Small intestine (tissue), 7 donors: ENCODE measurements at regions not wholly inside any gene's neighbourhood (a gene's known extent, or its start where the extent isn't known, plus 50 kb on each side); places are given as distances from the start of the nearest gene placed in this dataset.
A peak's percentile ranks its signal among the peaks of the same experiment; 100 is the strongest.

Source experiments
- DNase-seq, 2 donors: peaks; one replicate each; pipeline versions ENCODE4 v3.0.0 to v3.0.0-alpha.2; 2013
- FAIRE-seq: peaks from 2 replicates; lab custom pipeline; 2012; peaks lifted over from hg19 to GRCh38; lab: Jason Lieb, UNC
- H3K27ac ChIP-seq, 3 donors: one replicate each; pipeline ENCODE4 v1.5.1; 2013; ENCODE audit warnings: low read length in 2 of 3, mild to moderate bottlenecking in 2 of 3, control low read depth in 1 of 3, inconsistent platforms in 1 of 3, low read depth in 1 of 3, moderate library complexity in 1 of 3
- H3K27me3 ChIP-seq, 3 donors: one replicate each; pipeline ENCODE4 v1.6.1; 2013; ENCODE audit warnings: low read length in 3 of 3, inconsistent platforms in 1 of 3; ENCODE audit not compliant: control insufficient read depth in 3 of 3, insufficient read depth in 3 of 3
- H3K36me3 ChIP-seq, 3 donors: one replicate each; pipeline ENCODE4 v1.6.1; 2013; ENCODE audit warnings: low read length in 3 of 3, inconsistent platforms in 1 of 3, low read depth in 1 of 3, mild to moderate bottlenecking in 1 of 3, moderate library complexity in 1 of 3; ENCODE audit not compliant: control insufficient read depth in 3 of 3, insufficient read depth in 2 of 3
- H3K4me1 ChIP-seq, 3 donors: one replicate each; pipeline ENCODE4 v1.6.1; 2013; ENCODE audit warnings: low read length in 2 of 3, inconsistent platforms in 1 of 3, low read depth in 1 of 3, mild to moderate bottlenecking in 1 of 3, moderate library complexity in 1 of 3; ENCODE audit not compliant: control insufficient read depth in 3 of 3, insufficient read depth in 2 of 3
- H3K4me3 ChIP-seq, 3 donors: one replicate each; pipeline ENCODE4 v1.5.1; 2013; ENCODE audit warnings: low read length in 3 of 3, control low read depth in 1 of 3, inconsistent platforms in 1 of 3, low read depth in 1 of 3, mild to moderate bottlenecking in 1 of 3, moderate library complexity in 1 of 3
- H3K9me3 ChIP-seq, 2 donors: one replicate each; pipeline ENCODE4 v1.6.1; 2013; ENCODE audit warnings: low read depth in 1 of 2, low read length in 1 of 2; ENCODE audit not compliant: control insufficient read depth in 2 of 2, insufficient read depth in 1 of 2
- WGBS, 3 donors: extraction: QIAGEN DNeasy Blood & Tissue Kit; methylation state at CpG; one replicate each; pipeline ENCODE4 v1.1.7; 2013; 5-methylcytosine and 5-hydroxymethylcytosine counted together
- donor health status: healthy with polysubstance abuse.
- donor health status: control.
- donor health status: control.
- donor health status: Bipolar disorder and iron deficiency.
- donor health status: healthy.

- H3K4me1 ChIP-seq: no peaks in the 10 kb centered on the region
- 84 to 88% (median 87%) methylated on average over 2 of the region's 2 CpGs for WGBS, 3 donors
- no peaks in the 10 kb centered on the region for H3K27me3 ChIP-seq
- no peaks in the 10 kb centered on the region for H3K36me3 ChIP-seq
- no peak for DNase-seq
- no peak overlapping the region for H3K4me3 ChIP-seq
- no peak overlapping the region for H3K27ac ChIP-seq
- FAIRE-seq: no peak
- no peaks in the 10 kb centered on the region for H3K9me3 ChIP-seq
Observed at GRCh38 chr2:226073496-226074160, 674.1 kb downstream of the NYAP2 start.

- H3K4me3 ChIP-seq: no peak overlapping the region
- H3K9me3 ChIP-seq: no peaks in the 10 kb centered on the region
- H3K4me1 ChIP-seq: no peaks in the 10 kb centered on the region
- H3K27me3 ChIP-seq: no peaks in the 10 kb centered on the region
- WGBS, 3 donors: 67 to 71% (median 67%) methylated on average over 4 of the region's 4 CpGs
- no peak overlapping the region for H3K27ac ChIP-seq
- FAIRE-seq (no peak), DNase-seq (no peak)
- H3K36me3 ChIP-seq: no peaks in the 10 kb centered on the region
Observed at GRCh38 chr2:226066873-226067272, 667.4 kb downstream of the NYAP2 start.

- 84 to 92% (median 90%) methylated on average over 3 of the region's 3 CpGs for WGBS, 3 donors
- no peak for FAIRE-seq
Observed at GRCh38 chr2:226066391-226066790, 666.9 kb downstream of the NYAP2 start.

GRCh38 chr2:226064932-226065570, 665.5 kb downstream of the NYAP2 start:
- H3K36me3 ChIP-seq: no peaks in the 10 kb centered on the region
- no peaks in the 10 kb centered on the region for H3K9me3 ChIP-seq
- FAIRE-seq: no peak
- no peak for DNase-seq
- H3K4me3 ChIP-seq: no peak overlapping the region
- no peaks in the 10 kb centered on the region for H3K27me3 ChIP-seq
- H3K4me1 ChIP-seq: no peaks in the 10 kb centered on the region
- 73 to 81% (median 79%) methylated on average over 1 of the region's 1 CpG for WGBS, 3 donors
- H3K27ac ChIP-seq: no peak overlapping the region

More at GRCh38 chr2:226066391-226066790, 666.9 kb downstream of the NYAP2 start:
- Histone ChIP-seq H3K27ac (no peak overlapping the region), H3K27me3 (no peaks in the 10 kb centered on the region), H3K4me3 (no peak overlapping the region), H3K4me1 (no peaks in the 10 kb centered on the region), H3K9me3 (no peaks in the 10 kb centered on the region), H3K36me3 (no peaks in the 10 kb centered on the region)
- no peak for DNase-seq

- WGBS, 3 donors: 66 to 73% (median 71%) methylated on average over 4 of the region's 4 CpGs
- FAIRE-seq (no peak), DNase-seq (no peak)
- H3K4me1 ChIP-seq: no peaks in the 10 kb centered on the region
- H3K27ac ChIP-seq: no peak overlapping the region
- H3K9me3 ChIP-seq: no peaks in the 10 kb centered on the region
- H3K27me3 ChIP-seq: no peaks in the 10 kb centered on the region
- H3K4me3 ChIP-seq: no peak overlapping the region
- no peaks in the 10 kb centered on the region for H3K36me3 ChIP-seq
Observed at GRCh38 chr2:226063704-226064440, 664.4 kb downstream of the NYAP2 start.

GRCh38 chr2:226059961-226060627, 660.6 kb downstream of the NYAP2 start:
- H3K4me1 ChIP-seq: no peaks in the 10 kb centered on the region
- no peaks in the 10 kb centered on the region for H3K27me3 ChIP-seq
- H3K36me3 ChIP-seq: no peaks in the 10 kb centered on the region
- H3K9me3 ChIP-seq: no peaks in the 10 kb centered on the region
- no peak overlapping the region for H3K4me3 ChIP-seq
- DNase-seq: no peak
- WGBS, 3 donors: 47 to 52% (median 49%) methylated on average over 3 of the region's 3 CpGs
- H3K27ac ChIP-seq: no peak overlapping the region
- no peak for FAIRE-seq

GRCh38 chr2:226057914-226058313, 658.4 kb downstream of the NYAP2 start:
- no peaks in the 10 kb centered on the region for H3K4me1 ChIP-seq
- no peaks in the 10 kb centered on the region for H3K9me3 ChIP-seq
- H3K36me3 ChIP-seq: no peaks in the 10 kb centered on the region
- no peaks in the 10 kb centered on the region for H3K27me3 ChIP-seq
- FAIRE-seq: no peak
- DNase-seq: no peak
- WGBS, 3 donors: 7 to 13% (median 12%) methylated on average over 1 of the region's 1 CpG
- H3K27ac ChIP-seq: no peak overlapping the region
- H3K4me3 ChIP-seq: no peak overlapping the region

- H3K27ac ChIP-seq: no peak overlapping the region
- no peak for FAIRE-seq
- H3K4me1 ChIP-seq: no peaks in the 10 kb centered on the region
- 13 to 29% (median 22%) methylated on average over 1 of the region's 1 CpG for WGBS, 3 donors
- no peaks in the 10 kb centered on the region for H3K9me3 ChIP-seq
- no peaks in the 10 kb centered on the region for H3K36me3 ChIP-seq
- DNase-seq: peak in 1 of 2 donors; percentile 10
- H3K4me3 ChIP-seq: no peak overlapping the region
- no peaks in the 10 kb centered on the region for H3K27me3 ChIP-seq
Observed at GRCh38 chr2:226057365-226057764, 657.9 kb downstream of the NYAP2 start.
